Parathyroid adenoma (tissue), 2 donors: ENCODE measurements at regions not wholly inside any gene's neighbourhood (a gene's known extent, or its start where the extent isn't known, plus 50 kb on each side); places are given as distances from the start of the nearest gene placed in this dataset.

Source experiments
- H2AFZ ChIP-seq: fragments of 300-600 bp; sonication (generic); one replicate; pipeline ENCODE4 v1.7.0; 2017; ENCODE audit warnings: antibody characterized with exemption, mild to moderate bottlenecking
- H3K27ac ChIP-seq: fragments of 300-600 bp; sonication (generic); one replicate; pipeline ENCODE4 v1.7.0; 2017
- H3K27me3 ChIP-seq: fragments of 300-600 bp; sonication (generic); one replicate; pipeline ENCODE4 v1.7.0; 2017; ENCODE audit warnings: low read length; ENCODE audit not compliant: control insufficient read depth, insufficient read depth
- H3K36me3 ChIP-seq: fragments of 300-600 bp; sonication (generic); one replicate; pipeline ENCODE4 v1.7.0; 2017; ENCODE audit warnings: low read length; ENCODE audit not compliant: control insufficient read depth, insufficient read depth
- H3K4me1 ChIP-seq: fragments of 300-600 bp; sonication (generic); one replicate; pipeline ENCODE4 v1.7.0; 2017; ENCODE audit warnings: control low read depth
- H3K4me2 ChIP-seq: fragments of 300-600 bp; sonication (generic); one replicate; pipeline ENCODE4 v1.7.0; 2017; ENCODE audit warnings: low read length
- H3K4me3 ChIP-seq: fragments of 300-600 bp; sonication (generic); one replicate; pipeline ENCODE4 v1.7.0; 2017; ENCODE audit warnings: low read depth, low read length
- H3K79me2 ChIP-seq: fragments of 300-600 bp; sonication (generic); one replicate; pipeline ENCODE4 v1.7.0; 2017; ENCODE audit warnings: control low read depth
- H3K9ac ChIP-seq: fragments of 300-600 bp; sonication (generic); one replicate; pipeline ENCODE4 v1.7.0; 2017; ENCODE audit warnings: mild to moderate bottlenecking
- H3K9me3 ChIP-seq: fragments of 300-600 bp; sonication (generic); one replicate; pipeline ENCODE4 v1.7.0; 2017; ENCODE audit warnings: low read length; ENCODE audit not compliant: control insufficient read depth
- CTCF ChIP-seq: fragments of 300-600 bp; sonication (generic); IDR thresholded peaks from one replicate; pipeline ENCODE4 v1.7.0; 2017; ENCODE audit warnings: antibody characterized with exemption, mild to moderate bottlenecking
- donor health status: primary hyperparathyroidism.

GRCh38 chr10:52469970-52470705, 156.1 kb downstream of the DKK1 start:
- Histone ChIP-seq H3K27ac (no peak overlapping the region), H3K9ac (no peak overlapping the region), H3K79me2 (no peaks in the 10 kb centered on the region), H3K36me3 (no peaks in the 10 kb centered on the region), H3K4me1 (no peaks in the 10 kb centered on the region), H3K4me3 (no peak overlapping the region), H3K27me3 (no peaks in the 10 kb centered on the region), H2AFZ (no peak overlapping the region), H3K9me3 (no peaks in the 10 kb centered on the region), H3K4me2 (no peak overlapping the region)
- no peak for TF ChIP-seq CTCF

GRCh38 chr10:52472406-52473146, 158.5 kb downstream of the DKK1 start:
- no peaks in the 10 kb centered on the region for H3K4me1 ChIP-seq
- H2AFZ ChIP-seq, result no peak overlapping the region
- no peaks in the 10 kb centered on the region for H3K79me2 ChIP-seq
- H3K36me3 ChIP-seq, result no peaks in the 10 kb centered on the region
- H3K9me3 ChIP-seq, result no peaks in the 10 kb centered on the region
- no peak overlapping the region for H3K9ac ChIP-seq
- H3K27me3 ChIP-seq, result no peaks in the 10 kb centered on the region
- no peak overlapping the region for H3K27ac ChIP-seq
- no peak overlapping the region for H3K4me2 ChIP-seq
- H3K4me3 ChIP-seq, result no peak overlapping the region
- no peak for TF ChIP-seq CTCF

DNA sequence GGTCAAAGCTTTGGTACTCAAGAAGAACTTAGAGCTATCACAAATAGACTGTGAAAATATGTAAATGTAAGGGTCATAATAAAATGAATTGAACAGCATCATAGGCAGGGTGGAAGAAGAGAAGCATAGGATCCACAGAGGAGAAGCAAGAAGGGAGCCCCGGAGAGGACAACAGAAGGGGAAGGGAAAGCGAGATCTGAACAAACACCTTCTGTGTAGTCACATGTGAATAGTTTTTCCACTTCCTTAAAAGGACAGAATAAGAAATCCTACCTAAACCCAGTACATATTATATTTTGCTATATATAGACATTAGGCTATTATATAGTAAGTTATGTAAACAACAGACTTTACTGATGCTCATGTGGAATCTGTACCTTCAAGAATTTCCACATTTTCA, 160.2 kb downstream of the DKK1 start:
- Histone ChIP-seq H3K27ac (no peak overlapping the region), H3K9me3 (no peaks in the 10 kb centered on the region), H3K27me3 (no peaks in the 10 kb centered on the region), H3K4me1 (no peaks in the 10 kb centered on the region), H2AFZ (no peak overlapping the region), H3K4me3 (no peak overlapping the region), H3K79me2 (no peaks in the 10 kb centered on the region), H3K36me3 (no peaks in the 10 kb centered on the region), H3K4me2 (no peak overlapping the region), H3K9ac (no peak overlapping the region)
- no peak for TF ChIP-seq CTCF

DNA sequence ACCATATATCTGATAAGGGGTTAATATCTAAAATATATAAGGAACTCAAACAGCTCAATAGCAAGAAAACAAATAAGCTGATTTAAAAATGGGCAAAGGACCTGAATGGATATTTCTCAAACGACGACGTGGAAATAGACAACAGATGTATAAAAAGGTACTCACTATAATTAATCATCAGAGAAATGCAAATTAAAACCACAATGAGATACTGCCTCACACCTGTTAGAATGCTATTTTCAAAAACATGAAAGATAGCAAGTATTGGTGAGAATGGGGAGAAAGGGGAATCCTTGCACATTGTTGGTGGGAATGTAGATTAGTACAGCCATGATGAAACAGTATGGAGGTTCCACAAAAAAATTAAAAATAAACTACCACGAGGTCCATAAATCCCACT, 163.2 kb downstream of the DKK1 start:
- Histone ChIP-seq H3K4me1 (no peaks in the 10 kb centered on the region), H2AFZ (no peak overlapping the region), H3K79me2 (no peaks in the 10 kb centered on the region), H3K27me3 (no peaks in the 10 kb centered on the region), H3K4me3 (no peak overlapping the region), H3K27ac (no peak overlapping the region), H3K4me2 (no peak overlapping the region), H3K36me3 (no peaks in the 10 kb centered on the region), H3K9ac (no peak overlapping the region), H3K9me3 (no peaks in the 10 kb centered on the region)
- TF ChIP-seq CTCF, result no peak
